GM19455 (cell line): ENCODE measurements at regions not wholly inside any gene's neighbourhood (a gene's known extent, or its start where the extent isn't known, plus 50 kb on each side); places are given as distances from the start of the nearest gene placed in this dataset.

Source experiments
- ATAC-seq: cut with Tn5 transposase; IDR thresholded peaks from one replicate; pipeline ENCODE4 v1.9.1; 2021; ENCODE audit not compliant: unreplicated experiment

- no peak for ATAC-seq
Observed at GRCh38 chr10:8921568-8921967, 867.1 kb downstream of the GATA3 start.

GRCh38 chr10:8923096-8923495, 868.6 kb downstream of the GATA3 start:
- ATAC-seq: no peak

- ATAC-seq: no peak
Observed at GRCh38 chr10:8927705-8928104, 873.2 kb downstream of the GATA3 start.

- no peak for ATAC-seq
Observed at GRCh38 chr10:8946451-8946850, 892.0 kb downstream of the GATA3 start.

- no peak for ATAC-seq
Observed at GRCh38 chr10:8950978-8951377, 896.5 kb downstream of the GATA3 start.

- no peak for ATAC-seq
Observed at GRCh38 chr10:8951440-8952089, 897.1 kb downstream of the GATA3 start.

- no peak for ATAC-seq
Observed at GRCh38 chr10:8956400-8956799, 901.9 kb downstream of the GATA3 start.

- ATAC-seq: no peak
Observed at GRCh38 chr10:8962249-8962648, 907.8 kb downstream of the GATA3 start.

- no peak for ATAC-seq
Observed at GRCh38 chr10:8967061-8967460, 912.6 kb downstream of the GATA3 start.

- ATAC-seq: no peak
Observed at GRCh38 chr10:8969853-8970252, 915.4 kb downstream of the GATA3 start.

- no peak for ATAC-seq
Observed at GRCh38 chr10:8975535-8975934, 921.0 kb downstream of the GATA3 start.

GRCh38 chr10:8978100-8978499, 923.6 kb downstream of the GATA3 start:
- no peak for ATAC-seq

GRCh38 chr10:8979976-8980375, 925.5 kb downstream of the GATA3 start:
- no peak for ATAC-seq

GRCh38 chr10:8981277-8981676, 926.8 kb downstream of the GATA3 start:
- ATAC-seq: no peak

- ATAC-seq: no peak
Observed at GRCh38 chr10:8985651-8986050, 931.2 kb downstream of the GATA3 start.

- no peak for ATAC-seq
Observed at GRCh38 chr10:8986975-8987374, 932.5 kb downstream of the GATA3 start.

GRCh38 chr10:8987712-8988111, 933.2 kb downstream of the GATA3 start:
- no peak for ATAC-seq

- no peak for ATAC-seq
Observed at GRCh38 chr10:8990280-8990987, 935.9 kb downstream of the GATA3 start.

- ATAC-seq: no peak
Observed at GRCh38 chr10:8992009-8992408, 937.5 kb downstream of the GATA3 start.

GRCh38 chr10:8993864-8994263, 939.4 kb downstream of the GATA3 start:
- no peak for ATAC-seq

- ATAC-seq: no peak
Observed at GRCh38 chr10:8998751-8999150, 944.3 kb downstream of the GATA3 start.

GRCh38 chr10:9003122-9003521, 948.6 kb downstream of the GATA3 start:
- ATAC-seq: no peak

GRCh38 chr10:9004736-9005135, 950.2 kb downstream of the GATA3 start:
- no peak for ATAC-seq
